ENCODE measurements at regions not wholly inside any gene's neighbourhood (a gene's known extent, or its start where the extent isn't known, plus 50 kb on each side); places are given as distances from the start of the nearest gene placed in this dataset.
"Not testable (repeated sequence)": the region's sequence is repeated elsewhere in the genome, so short reads cannot be mapped to it uniquely, and the experiment has no call there.

DNA sequence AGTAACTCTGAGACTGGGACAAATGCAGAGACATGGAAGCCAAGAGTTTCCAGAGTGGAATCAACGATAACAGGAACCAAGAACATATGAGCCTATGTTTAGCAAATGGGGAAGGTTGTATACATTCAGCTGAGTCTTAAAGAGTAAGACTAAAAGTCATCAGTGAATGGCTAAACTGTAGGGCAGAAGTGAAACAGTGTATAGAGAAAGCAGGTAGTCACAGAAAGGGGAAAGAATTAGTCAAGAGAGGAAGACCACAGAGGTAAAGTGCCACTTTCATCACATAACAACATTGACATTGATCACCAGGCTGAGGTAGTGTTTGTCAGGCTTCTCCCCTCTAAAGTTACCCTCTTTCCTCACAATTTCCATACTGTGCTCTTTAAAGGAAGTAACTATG, 306.5 kb upstream of the SPTLC3 start:
- no peak for DNase-seq
- in situ Hi-C loops (cut with HindIII; ENCODE audit: low pct_ligation_motif_present, low pct_unique_long_range_greater_than_20kb, low sequenced_read_pairs) = no loop called here

- in situ Hi-C loops (cut with HindIII; ENCODE audit: low pct_ligation_motif_present, low pct_unique_long_range_greater_than_20kb, low sequenced_read_pairs) = no loop called here
- no peak for DNase-seq
These were observed 293.4 kb upstream of the SPTLC3 start for GRCh38 chr20:12715371-12715770.

- no peak for DNase-seq
- in situ Hi-C loops (cut with HindIII; ENCODE audit: low pct_ligation_motif_present, low pct_unique_long_range_greater_than_20kb, low sequenced_read_pairs) = no loop called here
These were observed 292.6 kb upstream of the SPTLC3 start for GRCh38 chr20:12715991-12716680.

- in situ Hi-C loops (cut with HindIII; ENCODE audit: low pct_ligation_motif_present, low pct_unique_long_range_greater_than_20kb, low sequenced_read_pairs) = no loop called here
- no peak for DNase-seq
These were observed 291.7 kb upstream of the SPTLC3 start for GRCh38 chr20:12717061-12717460.

DNA sequence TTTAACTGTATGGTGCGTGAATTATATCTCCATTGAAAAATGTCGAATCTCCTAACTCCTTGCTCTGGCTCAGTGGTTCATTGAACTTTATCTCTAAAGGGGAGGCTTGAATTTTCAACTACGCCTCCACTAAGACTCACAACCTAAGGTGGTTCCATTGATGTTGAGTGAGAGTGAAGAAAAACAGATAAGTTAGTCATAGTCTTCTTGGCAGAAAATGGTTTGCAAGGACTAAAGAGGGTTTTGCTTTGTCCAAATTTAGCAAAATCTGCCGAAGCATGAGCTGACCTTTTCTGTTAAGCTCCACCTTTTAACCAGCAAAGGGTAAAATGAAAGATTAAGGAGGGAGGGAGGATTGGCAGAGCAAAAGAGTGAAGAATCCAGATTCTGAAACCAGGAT, 290.2 kb upstream of the SPTLC3 start:
- DNase-seq = no peak
- in situ Hi-C loops (cut with HindIII; ENCODE audit: low pct_ligation_motif_present, low pct_unique_long_range_greater_than_20kb, low sequenced_read_pairs) = no loop called here

DNA sequence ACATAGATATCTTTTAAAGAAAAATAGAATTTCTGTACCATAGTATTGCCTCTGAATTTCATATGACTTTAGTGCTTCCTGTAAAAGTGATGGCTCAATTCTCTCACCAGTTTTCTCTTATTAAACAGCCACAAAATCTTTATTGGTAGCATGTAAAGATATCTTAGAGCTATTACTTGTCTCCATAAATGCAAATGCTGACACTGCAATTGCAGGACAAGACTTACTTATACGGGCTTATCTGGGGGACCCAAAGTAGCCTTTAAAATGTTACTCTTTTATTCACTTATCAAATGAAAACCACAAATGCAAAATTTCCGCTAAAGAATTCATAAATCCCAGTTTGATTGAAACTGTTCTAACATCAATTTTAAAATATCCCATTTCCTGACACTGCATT, 287.1 kb upstream of the SPTLC3 start:
- in situ Hi-C loops (cut with HindIII; ENCODE audit: low pct_ligation_motif_present, low pct_unique_long_range_greater_than_20kb, low sequenced_read_pairs) = no loop called here
- DNase-seq = no peak

GRCh38 chr20:12722091-12722490, 286.7 kb upstream of the SPTLC3 start:
- in situ Hi-C loops (cut with HindIII; ENCODE audit: low pct_ligation_motif_present, low pct_unique_long_range_greater_than_20kb, low sequenced_read_pairs) = no loop called here

GRCh38 chr20:12723811-12724210, 285.0 kb upstream of the SPTLC3 start:
- no peak for DNase-seq
- in situ Hi-C loops (cut with HindIII; ENCODE audit: low pct_ligation_motif_present, low pct_unique_long_range_greater_than_20kb, low sequenced_read_pairs) = no loop called here

More at GRCh38 chr20:12722091-12722490, 286.7 kb upstream of the SPTLC3 start:
- no peak for DNase-seq

- in situ Hi-C loops (cut with HindIII; ENCODE audit: low pct_ligation_motif_present, low pct_unique_long_range_greater_than_20kb, low sequenced_read_pairs) = no loop called here
- DNase-seq = no peak
These were observed 280.0 kb upstream of the SPTLC3 start for GRCh38 chr20:12728782-12729181.

DNA sequence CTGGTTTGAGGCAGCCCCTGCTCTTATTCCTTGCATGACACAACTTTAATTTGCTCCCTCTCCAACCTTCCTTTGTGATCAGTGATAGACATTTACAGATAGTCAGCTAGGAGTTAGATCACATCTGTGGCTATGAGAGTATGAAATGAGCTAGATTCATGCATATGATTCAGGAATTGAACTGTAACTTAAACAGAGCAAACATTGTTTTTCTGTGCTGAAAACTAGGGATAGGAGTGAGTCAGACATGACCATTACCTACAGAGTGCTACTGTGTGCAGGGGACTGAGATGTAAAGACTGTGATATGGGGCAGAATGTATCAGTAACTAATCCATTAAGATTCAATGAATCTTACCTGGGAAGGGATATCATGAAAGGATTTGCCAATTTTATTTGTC, 279.4 kb upstream of the SPTLC3 start:
- in situ Hi-C loops (cut with HindIII; ENCODE audit: low pct_ligation_motif_present, low pct_unique_long_range_greater_than_20kb, low sequenced_read_pairs) = no loop called here
- no peak for DNase-seq

- in situ Hi-C loops (cut with HindIII; ENCODE audit: low pct_ligation_motif_present, low pct_unique_long_range_greater_than_20kb, low sequenced_read_pairs) = no loop called here
- no peak for DNase-seq
These were observed 275.0 kb upstream of the SPTLC3 start for GRCh38 chr20:12733811-12734210.

- no peak for DNase-seq
- in situ Hi-C loops (cut with HindIII; ENCODE audit: low pct_ligation_motif_present, low pct_unique_long_range_greater_than_20kb, low sequenced_read_pairs) = no loop called here
These were observed 271.3 kb upstream of the SPTLC3 start for GRCh38 chr20:12737497-12737896.

DNA sequence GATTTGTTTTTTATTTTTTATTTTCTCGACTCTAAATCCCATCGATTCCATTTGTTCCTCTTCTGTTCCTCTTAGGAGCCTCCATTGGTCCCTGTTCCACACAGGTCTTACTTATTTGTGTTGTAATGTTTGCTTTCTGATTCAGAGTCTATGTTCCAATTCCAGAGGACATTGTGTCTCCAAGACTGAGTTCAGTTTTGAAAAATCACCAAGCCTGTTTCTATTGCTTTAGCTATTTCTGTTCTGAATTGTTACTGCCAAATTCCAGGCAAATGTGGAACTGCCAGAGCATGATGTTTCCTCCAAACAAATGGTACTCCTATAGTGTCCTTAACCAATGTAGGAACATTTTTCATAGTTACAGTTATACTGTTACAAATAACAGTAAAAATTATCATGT, 270.9 kb upstream of the SPTLC3 start:
- no peak for DNase-seq
- in situ Hi-C loops (cut with HindIII; ENCODE audit: low pct_ligation_motif_present, low pct_unique_long_range_greater_than_20kb, low sequenced_read_pairs) = no loop called here

- DNase-seq = no peak
- in situ Hi-C loops (cut with HindIII; ENCODE audit: low pct_ligation_motif_present, low pct_unique_long_range_greater_than_20kb, low sequenced_read_pairs) = no loop called here
These were observed 268.1 kb upstream of the SPTLC3 start for GRCh38 chr20:12740647-12741046.

DNA sequence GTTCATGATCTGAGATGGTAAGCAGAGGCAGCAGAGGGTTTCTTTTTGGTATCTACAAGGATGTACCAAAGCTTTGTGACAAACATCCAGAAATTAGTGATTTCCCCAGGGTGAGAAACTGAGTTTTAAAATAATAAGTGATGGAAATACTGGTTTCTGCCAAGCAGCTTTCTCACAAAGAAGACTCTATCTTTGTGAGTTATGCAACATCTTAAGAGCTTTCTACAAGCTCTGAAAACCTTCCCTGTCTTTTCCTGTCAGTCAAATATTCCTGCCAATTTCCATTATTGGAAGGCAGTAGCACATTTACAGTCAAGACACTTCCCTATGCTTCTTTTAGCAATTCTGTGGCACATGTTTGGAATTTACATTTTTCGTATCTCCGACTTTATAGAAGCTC, 264.7 kb upstream of the SPTLC3 start:
- DNase-seq = no peak
- in situ Hi-C loops (cut with HindIII; ENCODE audit: low pct_ligation_motif_present, low pct_unique_long_range_greater_than_20kb, low sequenced_read_pairs) = no loop called here

GRCh38 chr20:12748359-12748994, 260.3 kb upstream of the SPTLC3 start:
- DNase-seq = no peak
- in situ Hi-C loops (cut with HindIII; ENCODE audit: low pct_ligation_motif_present, low pct_unique_long_range_greater_than_20kb, low sequenced_read_pairs) = no loop called here

GRCh38 chr20:12750221-12750620, 258.6 kb upstream of the SPTLC3 start:
- in situ Hi-C loops (cut with HindIII; ENCODE audit: low pct_ligation_motif_present, low pct_unique_long_range_greater_than_20kb, low sequenced_read_pairs) = no loop called here
- DNase-seq = no peak

GRCh38 chr20:12752900-12753693, 255.7 kb upstream of the SPTLC3 start:
- in situ Hi-C loops (cut with HindIII; ENCODE audit: low pct_ligation_motif_present, low pct_unique_long_range_greater_than_20kb, low sequenced_read_pairs); DNase-seq: not testable (repeated sequence)

DNA sequence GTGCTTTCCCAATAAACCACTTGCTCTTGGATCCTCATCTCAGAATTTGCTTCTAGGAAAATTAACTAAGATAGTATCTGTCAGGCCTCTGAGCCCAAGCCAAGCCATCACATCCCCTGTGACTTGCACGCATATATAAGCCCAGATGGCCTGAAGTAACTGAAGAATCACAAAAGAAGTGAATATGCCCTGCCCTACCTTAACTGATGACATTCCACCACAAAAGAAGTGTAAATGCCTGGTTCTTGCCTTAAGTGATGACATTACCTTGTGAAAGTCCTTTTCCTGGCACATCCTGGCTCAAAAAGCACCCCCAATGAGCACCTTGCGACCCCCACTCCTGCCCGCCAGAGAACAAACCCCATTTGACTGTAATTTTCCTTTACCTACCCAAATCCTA, 255.0 kb upstream of the SPTLC3 start:
- in situ Hi-C loops (cut with HindIII; ENCODE audit: low pct_ligation_motif_present, low pct_unique_long_range_greater_than_20kb, low sequenced_read_pairs); DNase-seq: not testable (repeated sequence)

DNA sequence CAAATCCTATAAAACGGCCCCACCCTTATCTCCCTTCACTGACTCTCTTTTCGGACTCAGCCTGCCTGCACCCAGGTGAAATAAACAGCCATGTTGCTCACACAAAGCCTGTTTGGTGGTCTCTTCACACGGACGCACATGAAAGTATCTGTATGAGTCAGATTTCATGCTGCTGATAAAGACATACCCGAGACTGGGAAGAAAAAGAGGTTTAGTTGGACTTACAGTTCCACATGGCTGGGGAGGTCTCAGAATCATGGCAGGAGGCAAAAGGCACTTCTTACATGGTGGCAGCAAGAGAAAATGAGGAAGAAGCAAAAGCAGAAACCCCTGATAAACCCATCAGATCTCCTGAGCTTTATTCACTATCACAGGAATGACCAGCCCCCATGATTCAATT, 249.3 kb upstream of the SPTLC3 start:
- DNase-seq; in situ Hi-C loops (cut with HindIII; ENCODE audit: low pct_ligation_motif_present, low pct_unique_long_range_greater_than_20kb, low sequenced_read_pairs): not testable (repeated sequence)

All from ACHN (cell line).